Heart left ventricle (tissue), 16 donors: ENCODE measurements at regions not wholly inside any gene's neighbourhood (a gene's known extent, or its start where the extent isn't known, plus 50 kb on each side); places are given as distances from the start of the nearest gene placed in this dataset.

ENCODE experiments used
- ATAC-seq, 4 donors: fragments of 200-7000 bp; cut with Tn5 transposase; one replicate each; pipeline ENCODE4 v1.9.1; 2020 to 2022; ENCODE audit warnings: moderate library complexity in 4 of 4, mild to moderate bottlenecking in 3 of 4, moderate number of reproducible peaks in 1 of 4
- DNase-seq, 5 donors: peaks; one replicate each; pipeline ENCODE4 v3.0.0-alpha.2; 2020
- H3K27ac ChIP-seq, 12 donors: fragments of 200-600 bp; sonication (generic) in 4 of 12; one replicate each; pipeline versions ENCODE4 v1.5.0 to v1.8.0; 2016 to 2022; ENCODE audit warnings: mild to moderate bottlenecking in 2 of 12
- H3K27me3 ChIP-seq, 9 donors: fragments of 200-600 bp; sonication (generic) in 2 of 9; one replicate each; pipeline versions ENCODE4 v1.5.1 to v1.8.0; 2016 to 2022; ENCODE audit warnings: mild to moderate bottlenecking in 3 of 9
- H3K36me3 ChIP-seq, 9 donors: fragments of 200-600 bp; sonication (generic) in 2 of 9; one replicate each; pipeline versions ENCODE4 v1.5.0 to v1.8.0; 2018 to 2022; ENCODE audit warnings: mild to moderate bottlenecking in 2 of 9
- H3K4me1 ChIP-seq, 12 donors: fragments of 200-600 bp; sonication (generic) in 4 of 12; one replicate each; pipeline versions ENCODE4 v1.5.0 to v1.8.0; 2016 to 2022; ENCODE audit warnings: mild to moderate bottlenecking in 3 of 12
- H3K4me3 ChIP-seq, 12 donors: fragments of 200-600 bp; sonication (generic) in 4 of 12; one replicate each; pipeline versions ENCODE4 v1.5.0 to v1.8.0; 2017 to 2022; ENCODE audit warnings: mild to moderate bottlenecking in 9 of 12, moderate library complexity in 4 of 12
- H3K9me3 ChIP-seq, 12 donors: fragments of 200-600 bp; sonication (generic) in 4 of 12; one replicate each; pipeline versions ENCODE4 v1.5.0 to v1.8.0; 2016 to 2022; ENCODE audit warnings: mild to moderate bottlenecking in 1 of 12
- POLR2A ChIP-seq, 2 donors: fragments of 450-650 bp; IDR thresholded peaks; one replicate each; pipeline ENCODE4 v1.6.1; 2017; ENCODE audit warnings: antibody characterized with exemption in 2 of 2, mild to moderate bottlenecking in 2 of 2, moderate library complexity in 2 of 2
- WGBS, 4 donors: extraction: QIAGEN DNeasy Blood & Tissue Kit in 2 of 4; methylation state at CpG; one replicate each; pipeline versions ENCODE4 v1.1.5 to v1.1.7; 2013 to 2018; 5-methylcytosine and 5-hydroxymethylcytosine counted together
- intact Hi-C, 10 donors: fragments of 100-400 bp; cut with DNase I; formaldehyde crosslinking; loops; one replicate each; pipeline versions ENCODE4 v1.11.1 to v1.14.2; 2022
- TF ChIP-seq, protein P1 (sequence below), 12 donors: fragments of 200-600 bp; sonication (generic) in 4 of 12; IDR thresholded peaks; one replicate each; pipeline versions ENCODE4 v1.5.0 to v1.8.0; 2018 to 2022; ENCODE audit warnings: antibody characterized with exemption in 12 of 12, mild to moderate bottlenecking in 5 of 12
- donor health status: ischemic (EF 13 %, LVEDD 7.1; RV severe dilation, severe dysfunction).
- donor health status: healthy with polysubstance abuse.
- donor health status: DM: no; HTN: yes; CAD: no.
- donor health status: DM: no; HTN: no; CAD: no.
- donor health status: ischemic (EF 25% LVEDD 6.9; RV normal size, moderate dysfunction).
- donor health status: ischemic (EF 25% LVEDD 5.7; RV mildly dilated, moderate dysfunction).
- donor health status: healthy.
- donor health status: DM: yes; HTN: yes; CAD: no.
- donor health status: ischemic (EF 35%, LVEDD 5.7; RV mildly dilated, moderate dysfunction).
- donor health status: nonischemic (EF 11% LVEDD 7.7; RV severe dilation, severe dysfunction).
- donor health status: DM: yes; HTN: yes; CAD: no.
- donor health status: PGD.
- donor health status: ischemic (EF 29% LVEDD 5.4; RV normal size, mild dysfunction).
- donor health status: nonischemic (EF 23%, LVEDD 6.1; RV moderate dilation, normal function).

DNA sequence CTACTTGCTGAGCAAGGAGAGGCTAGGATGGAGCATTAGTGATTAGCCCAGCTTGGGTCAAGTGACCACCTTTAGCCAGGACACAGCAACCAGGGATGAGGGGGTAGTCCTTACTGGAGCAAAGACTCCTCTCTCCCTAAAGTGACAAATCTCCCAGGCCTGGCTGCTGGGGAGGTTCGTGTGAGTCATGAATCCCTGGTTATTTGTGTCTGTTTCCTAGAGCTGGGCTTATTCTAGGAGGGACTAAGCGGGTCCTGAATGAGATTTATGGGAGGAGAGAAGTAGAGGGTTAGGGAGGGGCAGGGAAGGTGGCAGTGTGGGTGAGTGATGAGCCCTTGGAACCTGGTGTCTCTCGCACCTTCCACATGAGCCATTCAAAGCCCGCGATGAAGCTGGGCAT, 487.3 kb downstream of the TSHZ3 start:
- WGBS, 4 donors, result 76 to 84% (median 78%) methylated on average over 5 of the region's 5 CpGs
- H3K9me3 ChIP-seq, result peaks cover 0 to under 1% (median 0%) of the 10 kb centered on the region in 12 donors
- intact Hi-C loops, result no loop called here
- no peak overlapping the region for H3K27ac ChIP-seq
- no peak overlapping the region for H3K4me3 ChIP-seq
- no peaks in the 10 kb centered on the region for H3K36me3 ChIP-seq
- H3K4me1 ChIP-seq, result no peaks in the 10 kb centered on the region
- no peak for ATAC-seq
- no peak for DNase-seq
- no peak for TF ChIP-seq POLR2A (IDR thresholded peaks at IDR 0.05)
- TF ChIP-seq, protein P1, sequence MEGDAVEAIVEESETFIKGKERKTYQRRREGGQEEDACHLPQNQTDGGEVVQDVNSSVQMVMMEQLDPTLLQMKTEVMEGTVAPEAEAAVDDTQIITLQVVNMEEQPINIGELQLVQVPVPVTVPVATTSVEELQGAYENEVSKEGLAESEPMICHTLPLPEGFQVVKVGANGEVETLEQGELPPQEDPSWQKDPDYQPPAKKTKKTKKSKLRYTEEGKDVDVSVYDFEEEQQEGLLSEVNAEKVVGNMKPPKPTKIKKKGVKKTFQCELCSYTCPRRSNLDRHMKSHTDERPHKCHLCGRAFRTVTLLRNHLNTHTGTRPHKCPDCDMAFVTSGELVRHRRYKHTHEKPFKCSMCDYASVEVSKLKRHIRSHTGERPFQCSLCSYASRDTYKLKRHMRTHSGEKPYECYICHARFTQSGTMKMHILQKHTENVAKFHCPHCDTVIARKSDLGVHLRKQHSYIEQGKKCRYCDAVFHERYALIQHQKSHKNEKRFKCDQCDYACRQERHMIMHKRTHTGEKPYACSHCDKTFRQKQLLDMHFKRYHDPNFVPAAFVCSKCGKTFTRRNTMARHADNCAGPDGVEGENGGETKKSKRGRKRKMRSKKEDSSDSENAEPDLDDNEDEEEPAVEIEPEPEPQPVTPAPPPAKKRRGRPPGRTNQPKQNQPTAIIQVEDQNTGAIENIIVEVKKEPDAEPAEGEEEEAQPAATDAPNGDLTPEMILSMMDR (IDR thresholded peaks at IDR 0.05), result no peak
- H3K27me3 ChIP-seq, result peaks cover 0 to 8% (median 0%) of the 10 kb centered on the region in 9 donors

DNA sequence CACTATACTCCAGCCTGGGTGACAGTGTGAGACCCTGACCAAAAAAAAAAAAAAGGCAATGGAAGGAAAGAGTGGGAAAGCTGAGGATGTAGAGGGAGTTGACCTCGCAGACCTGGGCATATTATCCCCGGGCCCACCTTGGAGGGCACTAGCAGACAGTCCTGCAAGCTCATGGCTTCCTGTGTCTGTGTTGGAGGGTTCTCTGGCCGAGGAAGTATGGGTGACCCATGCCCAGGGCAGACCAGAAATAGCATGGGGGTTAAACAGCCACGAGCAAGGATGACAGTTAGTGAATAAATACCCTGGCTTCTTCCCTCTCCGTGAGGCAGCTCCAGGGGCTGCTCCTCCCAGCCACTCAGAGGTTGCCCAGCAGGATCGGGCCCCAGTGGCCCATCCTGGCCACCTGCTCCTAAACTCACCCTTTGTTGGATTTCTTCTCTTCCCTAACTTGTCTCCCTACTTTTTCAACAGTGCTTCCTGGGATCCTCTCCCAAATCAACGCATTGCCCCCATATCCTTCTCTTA, 485.8 kb downstream of the ZNF536 start:
- H3K27me3 ChIP-seq, result no peaks in the 10 kb centered on the region
- ATAC-seq (no peak), DNase-seq (no peak)
- H3K9me3 ChIP-seq, result no peaks in the 10 kb centered on the region
- WGBS, 4 donors, result 70 to 78% (median 73%) methylated on average over 7 of the region's 7 CpGs
- TF ChIP-seq, protein P1 (IDR thresholded peaks at IDR 0.05), result no peak
- TF ChIP-seq POLR2A (IDR thresholded peaks at IDR 0.05), result no peak
- H3K27ac ChIP-seq, result no peak overlapping the region
- no peaks in the 10 kb centered on the region for H3K4me1 ChIP-seq
- H3K4me3 ChIP-seq, result no peak overlapping the region
- H3K36me3 ChIP-seq, result no peaks in the 10 kb centered on the region
- intact Hi-C loops, result no loop called here

DNA sequence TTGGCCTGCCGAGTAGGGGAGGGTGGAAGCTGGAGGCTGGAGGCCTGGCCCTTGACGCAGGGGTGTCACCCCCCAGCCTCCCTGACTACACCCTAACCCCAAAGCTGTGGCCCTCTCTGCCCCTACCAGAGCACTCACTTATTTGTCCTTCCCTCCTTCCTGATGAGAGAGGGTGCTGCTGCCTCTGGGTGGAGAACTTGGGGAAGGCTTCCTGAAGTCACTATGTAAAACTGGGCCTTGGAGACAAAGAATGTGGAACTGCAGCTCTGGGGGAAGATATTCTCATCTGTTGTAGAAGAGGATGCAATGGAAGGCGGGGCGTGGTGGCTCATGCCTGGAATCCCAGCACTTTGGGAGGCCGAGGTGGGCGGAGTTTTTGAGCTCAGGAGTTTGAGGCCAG, 485.2 kb downstream of the ZNF536 start:
- ATAC-seq, result no peak
- Histone ChIP-seq H3K9me3 (no peaks in the 10 kb centered on the region), H3K4me3 (no peak overlapping the region), H3K27me3 (no peaks in the 10 kb centered on the region), H3K27ac (no peak overlapping the region), H3K36me3 (no peaks in the 10 kb centered on the region), H3K4me1 (no peaks in the 10 kb centered on the region)
- intact Hi-C loops, result no loop called here
- no peak for DNase-seq
- no peak for TF ChIP-seq POLR2A (IDR thresholded peaks at IDR 0.05)
- TF ChIP-seq, protein P1 (IDR thresholded peaks at IDR 0.05), result no peak
- WGBS, 4 donors, result 72 to 90% (median 84%) methylated on average over 6 of the region's 6 CpGs

DNA sequence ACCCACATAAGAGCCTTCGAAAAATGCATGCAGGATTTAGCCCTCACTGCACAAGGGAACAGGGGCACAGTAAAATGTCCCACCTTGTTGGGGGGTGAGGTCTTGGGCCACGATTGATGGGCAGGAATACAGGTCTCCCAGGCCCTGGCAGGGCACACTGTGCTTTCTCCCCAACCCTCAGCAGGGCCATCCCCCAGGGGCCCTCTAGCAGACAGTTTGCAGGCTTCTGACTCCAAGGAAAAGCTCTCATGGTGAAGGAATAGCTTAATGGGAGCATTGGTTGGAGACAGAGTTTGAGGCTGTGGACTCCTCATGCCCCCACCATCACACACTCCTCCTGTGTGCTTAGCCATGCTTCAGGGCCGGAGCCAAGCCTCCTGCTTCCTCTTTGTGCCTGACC, 484.6 kb downstream of the ZNF536 start:
- H3K9me3 ChIP-seq, result no peaks in the 10 kb centered on the region
- TF ChIP-seq, protein P1 (IDR thresholded peaks at IDR 0.05), result no peak
- no peak for TF ChIP-seq POLR2A (IDR thresholded peaks at IDR 0.05)
- no peaks in the 10 kb centered on the region for H3K36me3 ChIP-seq
- H3K27ac ChIP-seq, result no peak overlapping the region
- DNase-seq, result no peak
- intact Hi-C loops, result no loop called here
- ATAC-seq, result no peak
- H3K4me3 ChIP-seq, result no peak overlapping the region
- no peaks in the 10 kb centered on the region for H3K27me3 ChIP-seq
- 68 to 79% (median 76%) methylated on average over 3 of the region's 3 CpGs for WGBS, 4 donors
- H3K4me1 ChIP-seq, result no peaks in the 10 kb centered on the region
